GM18909 (cell line): ENCODE measurements at regions not wholly inside any gene's neighbourhood (a gene's known extent, or its start where the extent isn't known, plus 50 kb on each side); places are given as distances from the start of the nearest gene placed in this dataset.

Source experiments
- ATAC-seq: cut with Tn5 transposase; IDR thresholded peaks from one replicate; pipeline ENCODE4 v1.9.1; 2021; ENCODE audit warnings: mild to moderate bottlenecking; ENCODE audit not compliant: unreplicated experiment, poor library complexity

DNA sequence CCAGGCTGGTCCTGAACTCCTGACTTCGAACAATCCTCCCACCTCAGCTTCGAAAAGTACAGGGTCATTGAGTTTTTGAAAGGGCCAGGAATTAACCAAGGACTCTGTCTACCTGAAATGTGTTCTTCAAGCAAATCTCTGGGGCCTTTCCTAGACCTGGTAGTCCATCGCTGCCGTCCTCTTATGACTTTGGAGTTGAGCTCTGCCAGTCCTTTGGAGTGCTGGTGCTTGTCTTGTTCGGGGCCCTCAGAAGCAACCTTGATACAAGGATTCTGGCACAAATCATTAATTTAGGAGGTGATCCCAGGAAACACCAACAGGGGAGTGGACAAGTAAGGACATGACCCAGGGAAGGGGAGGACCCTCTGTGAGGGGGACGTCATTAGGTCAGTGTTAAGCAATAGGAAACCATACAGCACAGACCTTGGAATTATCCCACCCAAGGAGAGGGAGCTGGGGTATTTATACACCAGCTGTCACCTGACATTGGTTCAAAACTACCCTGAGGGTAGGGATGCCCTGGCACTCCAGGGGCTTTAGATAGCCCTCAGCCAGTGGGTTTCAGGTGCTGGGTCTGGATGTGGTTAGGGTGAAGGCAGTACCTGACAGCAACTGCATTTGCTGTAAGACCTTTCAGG, 187.2 kb downstream of the FOXL1 start:
- no peak for ATAC-seq

DNA sequence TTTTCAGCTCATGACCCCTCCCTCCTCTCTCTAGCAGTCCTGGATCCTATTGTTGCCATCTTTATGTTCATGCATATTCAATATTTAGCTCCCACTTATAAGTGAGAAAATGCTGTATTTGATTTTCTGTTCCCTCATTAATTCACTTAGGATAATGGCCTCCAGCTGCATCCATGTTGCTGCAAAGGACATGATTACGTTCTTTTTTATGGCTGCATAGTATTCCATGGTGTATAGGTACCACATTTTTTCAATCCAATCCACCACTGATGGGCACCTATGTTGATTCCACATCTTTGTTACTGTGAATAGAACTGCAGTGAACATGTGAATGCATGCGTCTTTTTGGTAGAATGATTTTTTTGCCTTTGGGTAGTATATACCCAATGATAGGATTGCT, 188.4 kb downstream of the FOXL1 start:
- ATAC-seq: no peak

GRCh38 chr16:86768228-86768791, 190.0 kb downstream of the FOXL1 start:
- ATAC-seq: no peak

DNA sequence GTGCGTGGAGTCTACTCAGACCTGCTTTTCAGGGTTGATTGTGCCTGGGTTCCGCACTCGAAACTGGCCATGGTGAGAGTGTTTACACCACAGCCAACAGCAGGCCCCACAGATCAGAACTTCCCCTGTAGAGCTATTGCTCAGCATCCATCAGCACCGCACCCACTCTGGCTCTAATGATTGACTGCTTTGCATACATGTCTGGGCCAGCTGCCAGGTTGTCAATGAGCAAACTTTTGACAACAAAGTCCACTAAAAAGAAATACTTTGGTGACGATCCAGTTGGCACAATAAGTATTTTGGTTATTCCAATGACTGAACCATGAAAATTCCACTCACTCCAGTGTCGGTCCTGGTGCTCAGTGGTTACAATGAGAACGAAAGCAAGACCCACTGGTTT, 190.7 kb downstream of the FOXL1 start:
- no peak for ATAC-seq

- ATAC-seq: no peak
Measured at GRCh38 chr16:86771506-86772460, 193.4 kb downstream of the FOXL1 start.

- no peak for ATAC-seq
Measured at GRCh38 chr16:86772671-86773353, 194.5 kb downstream of the FOXL1 start.

DNA sequence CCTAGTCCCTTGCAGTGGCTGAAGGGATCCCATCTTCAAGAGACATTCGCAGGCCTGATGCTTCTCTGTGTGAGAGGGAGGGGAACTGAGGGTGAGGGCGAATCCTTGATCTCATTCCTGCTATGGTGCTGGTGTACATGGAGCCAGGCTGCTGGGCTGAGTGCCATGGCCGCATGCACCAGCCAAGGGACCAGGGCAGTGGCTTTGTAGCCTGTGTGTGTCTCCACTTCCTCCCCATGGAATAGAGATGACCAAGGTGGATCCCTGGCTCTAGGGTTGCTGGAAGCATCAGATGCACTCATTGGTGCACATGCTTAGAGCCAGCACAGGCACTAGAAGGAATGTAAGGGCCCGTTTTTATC, 195.0 kb downstream of the FOXL1 start:
- no peak for ATAC-seq

DNA sequence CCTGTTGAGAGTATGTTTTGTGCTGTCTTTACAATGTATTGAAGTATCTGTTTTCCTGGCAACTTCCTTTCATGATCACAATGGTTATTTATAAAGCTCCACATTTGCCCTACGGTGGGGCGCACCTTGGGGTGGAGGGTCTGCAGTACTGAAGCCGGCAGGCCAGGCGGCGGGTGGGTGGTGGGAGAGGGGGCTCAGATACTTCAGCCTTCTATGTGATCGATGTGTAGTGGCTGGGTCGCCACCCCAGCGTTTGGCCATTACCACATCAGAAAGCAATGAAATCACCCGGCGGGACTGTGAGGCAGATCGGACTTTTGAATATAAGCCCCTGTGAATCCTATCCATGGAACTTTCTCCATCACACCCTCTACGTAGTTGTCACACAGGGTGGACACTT, 196.6 kb downstream of the FOXL1 start:
- no peak for ATAC-seq

GRCh38 chr16:86775511-86775921, 197.2 kb downstream of the FOXL1 start:
- no peak for ATAC-seq

GRCh38 chr16:86777381-86777946, 199.1 kb downstream of the FOXL1 start:
- ATAC-seq: no peak

GRCh38 chr16:86778108-86778745, 199.9 kb downstream of the FOXL1 start:
- ATAC-seq: no peak

DNA sequence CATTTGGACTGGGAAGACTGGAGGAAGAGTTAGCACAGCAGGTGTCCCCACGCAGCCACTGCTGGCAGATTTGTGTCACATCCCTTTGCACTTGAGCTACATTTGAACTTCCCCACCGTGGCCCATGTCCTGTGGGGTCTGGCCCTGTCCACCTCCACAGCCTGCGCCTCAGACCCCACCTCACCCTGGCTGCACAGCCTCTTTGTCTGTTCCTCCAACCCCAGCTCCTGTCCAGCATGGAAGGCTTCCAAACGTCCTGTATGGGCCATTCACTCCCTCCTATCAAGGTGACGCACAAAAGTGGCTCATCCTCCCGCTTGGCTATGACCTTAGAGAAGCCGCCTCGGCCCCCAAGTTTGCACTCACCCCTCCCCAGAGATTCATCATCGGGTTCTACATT, 200.6 kb downstream of the FOXL1 start:
- no peak for ATAC-seq

DNA sequence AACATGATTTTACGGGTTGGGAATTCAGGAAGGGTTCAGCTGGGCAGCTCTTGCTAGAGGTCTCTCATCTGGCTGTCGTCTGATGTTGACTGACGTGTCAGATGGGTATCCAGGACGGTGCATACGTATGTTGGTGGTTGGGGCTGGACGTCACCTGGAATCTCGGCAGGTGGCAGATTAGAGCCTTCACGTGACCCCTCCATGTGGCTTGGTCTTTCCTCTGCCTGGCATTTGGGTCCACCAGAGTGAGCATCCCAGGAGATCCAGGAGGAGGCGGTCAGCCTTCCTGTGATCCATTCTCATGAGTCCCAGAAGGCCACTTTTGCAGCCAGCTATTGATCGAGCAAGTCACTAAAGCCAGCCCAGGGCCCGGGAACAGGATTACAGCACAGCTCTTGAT, 202.7 kb downstream of the FOXL1 start:
- ATAC-seq: no peak

- no peak for ATAC-seq
Measured at GRCh38 chr16:86783636-86784626, 205.6 kb downstream of the FOXL1 start.

- no peak for ATAC-seq
Measured at GRCh38 chr16:86786338-86786737, 208.0 kb downstream of the FOXL1 start.

DNA sequence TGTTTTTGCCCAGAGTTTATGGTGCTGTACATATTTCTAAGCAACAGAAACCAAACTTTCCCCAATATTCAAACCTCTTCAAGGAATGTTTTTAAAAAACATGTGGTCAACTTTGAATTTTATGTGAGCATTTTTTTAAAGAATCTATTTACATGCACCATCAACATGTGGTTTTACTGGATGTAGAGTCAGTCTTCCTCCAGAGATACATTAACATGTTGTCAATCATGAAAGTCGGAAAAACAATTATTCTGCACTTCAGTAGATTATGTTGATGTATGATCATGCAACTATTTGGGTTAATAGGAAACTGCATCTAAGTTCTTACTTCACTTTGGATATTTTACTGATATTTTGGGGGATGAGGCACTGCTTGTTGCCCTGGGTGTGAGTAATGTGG, 208.6 kb downstream of the FOXL1 start:
- no peak for ATAC-seq

DNA sequence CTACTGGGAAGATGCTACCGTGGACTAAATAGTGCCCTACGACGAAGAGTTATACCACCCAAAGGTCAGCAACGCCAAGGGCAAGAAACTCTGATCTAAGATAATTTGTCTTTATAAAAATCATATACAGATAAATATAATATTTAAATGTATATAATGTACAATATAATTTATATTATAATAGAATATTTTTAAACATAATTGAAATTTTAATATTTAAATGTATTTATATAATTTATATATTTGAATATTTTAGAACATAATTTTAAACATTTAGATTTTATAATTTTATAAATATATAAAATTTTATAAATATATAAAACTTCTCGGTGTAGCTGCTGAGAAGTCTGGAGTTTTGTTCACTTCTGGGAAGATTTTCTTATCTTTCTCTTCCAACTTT, 209.2 kb downstream of the FOXL1 start:
- ATAC-seq: no peak

DNA sequence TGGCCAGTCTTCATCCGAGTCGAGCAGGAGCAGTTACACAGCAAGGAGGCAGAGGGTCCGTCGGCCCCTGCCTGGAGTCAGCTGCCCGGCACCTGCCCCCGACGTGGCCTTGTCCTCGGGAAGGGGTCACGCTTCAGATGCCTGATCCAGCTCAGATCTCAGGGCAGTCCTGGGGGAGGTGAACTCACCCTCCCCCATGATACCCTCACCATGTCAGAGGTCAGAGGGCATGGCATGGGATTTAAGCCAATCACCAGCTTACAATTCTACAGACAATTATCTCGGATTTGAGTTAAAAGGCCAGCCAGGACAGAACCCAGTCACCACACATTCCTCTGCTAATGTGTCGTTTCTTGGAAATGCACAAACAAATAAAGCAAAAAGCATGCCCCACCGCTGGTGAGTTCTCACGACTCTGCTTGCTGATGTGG, 211.3 kb downstream of the FOXL1 start:
- no peak for ATAC-seq
